CD4-positive, alpha-beta T cell (primary cell): ENCODE measurements at regions not wholly inside any gene's neighbourhood (a gene's known extent, or its start where the extent isn't known, plus 50 kb on each side); places are given as distances from the start of the nearest gene placed in this dataset.

Experiments used
- ATAC-seq: fragments of 200-7000 bp; cut with Tn5 transposase; one replicate; pipeline ENCODE4 v1.10.0; 2022; ENCODE audit warnings: mild to moderate bottlenecking; ENCODE audit not compliant: poor library complexity
- CTCF ChIA-PET: fragments of 350-600 bp; sonication (Branson Sonifier 250); formaldehyde crosslinking; loops from one replicate; lab custom pipeline; 2021; ENCODE audit warnings: antibody characterized with exemption, inconsistent platforms; lab: Charles Lee
- POLR2A ChIA-PET: fragments of 350-600 bp; sonication (Branson Sonifier 250); formaldehyde crosslinking; loops from one replicate; lab custom pipeline; 2021; ENCODE audit warnings: antibody characterized with exemption, inconsistent platforms; lab: Charles Lee
- DNase-seq, 14 experiments: peaks; one replicate each; pipeline ENCODE4 v3.0.0-alpha.2; 2013 to 2020; ENCODE audit warnings: mixed read lengths in 2 of 14
- H3K27ac ChIP-seq, 2 donors: one replicate each; pipeline versions ENCODE4 v1.5.1 to v1.7.0; 2013; ENCODE audit warnings: low read length in 2 of 2, low read depth in 1 of 2, mild to moderate bottlenecking in 1 of 2
- H3K27me3 ChIP-seq, 2 experiments: 1 replicate in 1 of 2; 2 replicates in 1 of 2; pipeline versions ENCODE4 v1.6.1 to v1.7.0; 2013; ENCODE audit warnings: low read length in 2 of 2, control low read depth in 1 of 2, mild to moderate bottlenecking in 1 of 2, moderate library complexity in 1 of 2; ENCODE audit not compliant: insufficient read depth in 2 of 2, control insufficient read depth in 1 of 2
- H3K36me3 ChIP-seq: one replicate; pipeline ENCODE4 v1.6.1; 2013; ENCODE audit warnings: low read length, control low read depth; ENCODE audit not compliant: insufficient read depth
- H3K4me1 ChIP-seq: one replicate; pipeline ENCODE4 v1.6.1; 2013; ENCODE audit warnings: low read length, control low read depth; ENCODE audit not compliant: insufficient read depth
- H3K4me3 ChIP-seq: one replicate; pipeline ENCODE4 v1.5.1; 2013; ENCODE audit warnings: mild to moderate bottlenecking, low read length, moderate library complexity
- H3K9me3 ChIP-seq, 2 experiments: 1 replicate in 1 of 2; 2 replicates in 1 of 2; pipeline versions ENCODE4 v1.6.1 to v1.7.0; 2013; ENCODE audit warnings: low read length in 2 of 2, mild to moderate bottlenecking in 2 of 2, control low read depth in 1 of 2, moderate library complexity in 1 of 2; ENCODE audit not compliant: control insufficient read depth in 1 of 2, insufficient read depth in 1 of 2
- H3K27ac Mint-ChIP-seq: one replicate; pipeline ENCODE4 v1.8.0; 2020; ENCODE audit warnings: mixed read lengths
- H3K27me3 Mint-ChIP-seq: one replicate; pipeline ENCODE4 v1.8.0; 2021; ENCODE audit warnings: mixed read lengths
- H3K36me3 Mint-ChIP-seq: one replicate; pipeline ENCODE4 v1.8.0; 2021; ENCODE audit warnings: low read depth, mixed read lengths
- H3K4me1 Mint-ChIP-seq: one replicate; pipeline ENCODE4 v1.8.0; 2021; ENCODE audit warnings: low read depth, mixed read lengths
- H3K4me3 Mint-ChIP-seq: one replicate; pipeline ENCODE4 v1.8.0; 2020; ENCODE audit warnings: mild to moderate bottlenecking, mixed read lengths
- H3K9me3 Mint-ChIP-seq: one replicate; pipeline ENCODE4 v1.8.0; 2020; ENCODE audit warnings: mixed read lengths
- CTCF ChIP-seq: fragments of 200-600 bp; IDR thresholded peaks from one replicate; pipeline ENCODE4 v1.8.0; 2022; ENCODE audit warnings: antibody characterized with exemption, mild to moderate bottlenecking
- intact Hi-C, 2 experiments: fragments of 100-400 bp; cut with DNase I in 1 of 2; cut with micrococcal nuclease in 1 of 2; formaldehyde crosslinking; loops; one replicate each; pipeline versions ENCODE4 v1.15.1 to v1.9.0; 2023 to 2025; cut with DNase I, micrococcal nuclease

DNA sequence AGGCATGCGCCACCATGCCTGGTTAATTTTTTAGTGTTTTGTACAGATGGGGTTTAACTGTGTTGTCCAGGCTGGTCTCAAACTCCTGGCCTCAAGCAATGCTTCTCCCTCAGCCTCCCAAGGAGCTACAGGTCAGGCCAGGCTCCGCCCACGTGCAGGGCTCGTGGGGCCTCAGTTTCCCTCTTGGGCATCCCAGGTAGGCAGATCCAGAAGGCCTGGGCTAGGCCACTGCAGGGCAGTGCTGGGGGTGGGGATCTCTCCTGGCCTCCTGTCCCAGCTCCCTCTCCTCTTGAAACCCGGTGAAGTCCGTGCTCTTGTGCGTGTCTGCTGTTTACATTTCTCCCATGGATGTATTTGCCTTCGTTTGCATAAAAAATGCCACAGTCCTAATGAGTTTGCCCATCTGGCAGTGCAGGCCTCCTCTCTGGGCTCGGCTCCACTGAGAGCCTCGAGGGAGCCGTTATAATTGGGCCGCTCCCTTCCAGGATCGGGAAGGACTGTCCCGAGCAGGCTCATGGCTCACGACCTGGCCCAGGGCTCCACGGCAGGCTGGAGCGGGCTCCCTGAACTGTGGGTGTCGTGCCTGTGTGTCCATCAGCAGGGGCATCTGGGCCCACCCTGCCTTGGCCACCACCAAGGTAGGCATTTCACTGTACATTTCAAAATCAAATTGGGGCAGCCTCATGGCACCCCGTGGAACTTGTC, 52.6 kb upstream of the RUFY1 start:
- POLR2A ChIA-PET = no interaction called here

DNA sequence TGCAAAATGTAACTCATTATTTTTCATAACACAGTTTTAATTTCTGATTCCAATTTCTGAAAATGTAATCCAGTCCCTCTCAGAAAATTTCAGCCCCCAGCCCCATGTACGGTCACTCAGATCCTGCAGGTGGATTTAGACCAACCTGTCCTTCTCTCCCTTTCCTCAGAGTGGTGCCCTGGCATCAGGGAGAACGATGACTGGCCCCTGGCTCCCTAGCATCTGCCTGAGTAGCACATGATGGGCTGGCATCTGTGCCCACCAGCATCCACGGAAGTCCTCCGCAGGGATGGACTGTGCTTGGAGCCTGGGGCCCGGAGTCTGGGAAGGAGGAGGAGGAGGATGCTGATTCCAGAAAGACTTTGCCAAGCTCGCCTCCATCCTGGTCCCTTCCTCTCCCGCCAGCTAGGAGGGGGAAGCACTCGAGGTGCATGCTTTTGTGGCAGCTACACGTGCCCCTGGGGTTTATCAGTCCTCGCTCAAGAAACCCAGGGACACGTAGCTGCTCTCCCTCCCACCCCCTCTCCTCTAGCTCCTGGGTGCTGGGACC, 54.4 kb upstream of the RUFY1 start:
- no peaks in the 10 kb centered on the region for H3K4me1 Mint-ChIP-seq
- no peaks in the 10 kb centered on the region for H3K27me3 ChIP-seq
- H3K9me3 Mint-ChIP-seq = no peaks in the 10 kb centered on the region
- no peak overlapping the region for H3K4me3 Mint-ChIP-seq
- intact Hi-C loops = loop anchor here in 1 of 2 experiments (2.0 kb wide), 1 partner anchor 765 kb away; the partner anchor contains the start of gene ZNF354A
- CTCF ChIA-PET = no interaction called here
- no peaks in the 10 kb centered on the region for H3K36me3 ChIP-seq
- POLR2A ChIA-PET = no interaction called here
- DNase-seq = no peak
- H3K27ac ChIP-seq = no peak overlapping the region
- no peak overlapping the region for H3K4me3 ChIP-seq
- H3K27ac Mint-ChIP-seq = no peak overlapping the region
- peaks cover 5% of the 10 kb centered on the region for H3K27me3 Mint-ChIP-seq
- no peak for TF ChIP-seq CTCF
- ATAC-seq = no peak
- no peaks in the 10 kb centered on the region for H3K9me3 ChIP-seq
- no peaks in the 10 kb centered on the region for H3K4me1 ChIP-seq
- H3K36me3 Mint-ChIP-seq = no peaks in the 10 kb centered on the region

More for the DNA sequence above, 52.6 kb upstream of the RUFY1 start:
- Mint-ChIP-seq H3K27me3 (peaks cover 5% of the 10 kb centered on the region), H3K27ac (no peak overlapping the region), H3K4me3 (no peak overlapping the region), H3K36me3 (no peaks in the 10 kb centered on the region), H3K4me1 (no peaks in the 10 kb centered on the region), H3K9me3 (no peaks in the 10 kb centered on the region)
- Histone ChIP-seq H3K27me3 (no peaks in the 10 kb centered on the region), H3K4me3 (no peak overlapping the region), H3K4me1 (no peaks in the 10 kb centered on the region), H3K27ac (no peak overlapping the region), H3K36me3 (no peaks in the 10 kb centered on the region), H3K9me3 (no peaks in the 10 kb centered on the region)
- CTCF ChIA-PET = no interaction called here
- ATAC-seq (no peak), DNase-seq (no peak)
- TF ChIP-seq CTCF = no peak
- intact Hi-C loops = no loop called here

- Mint-ChIP-seq H3K9me3 (no peaks in the 10 kb centered on the region), H3K36me3 (no peaks in the 10 kb centered on the region), H3K4me1 (no peaks in the 10 kb centered on the region), H3K27me3 (peaks cover 5% of the 10 kb centered on the region), H3K27ac (no peak overlapping the region), H3K4me3 (no peak overlapping the region)
- Histone ChIP-seq H3K27me3 (no peaks in the 10 kb centered on the region), H3K36me3 (no peaks in the 10 kb centered on the region), H3K27ac (no peak overlapping the region), H3K4me3 (no peak overlapping the region), H3K9me3 (no peaks in the 10 kb centered on the region), H3K4me1 (no peaks in the 10 kb centered on the region)
- ChIA-PET POLR2A (no interaction called here), CTCF (no interaction called here)
- TF ChIP-seq CTCF = no peak
- ATAC-seq (no peak), DNase-seq (no peak)
- intact Hi-C loops = loop anchor here (1.0 to 5.0 kb wide), 3 partner anchors 328 to 764 kb away; partner anchors contain the start of gene ZNF354A (in 2 of the 2)
These were observed 55.4 kb upstream of the RUFY1 start for GRCh38 chr5:179494774-179495526.
